ENCODE measurements at regions not wholly inside any gene's neighbourhood (a gene's known extent, or its start where the extent isn't known, plus 50 kb on each side); places are given as distances from the start of the nearest gene placed in this dataset.
"Not testable (repeated sequence)": the region's sequence is repeated elsewhere in the genome, so short reads cannot be mapped to it uniquely, and the experiment has no call there.

- no peak for DNase-seq (ENCODE audit: low read depth in 4 of 4, low spot score in 3 of 4)
These were observed 1254.8 kb upstream of the CHAC2 start for GRCh38 chr2:52512760-52513159.

- no peak for DNase-seq (ENCODE audit: low read depth in 4 of 4, low spot score in 3 of 4)
These were observed 1257.2 kb upstream of the CHAC2 start for GRCh38 chr2:52510432-52510831.

- DNase-seq (ENCODE audit: low read depth in 4 of 4, low spot score in 3 of 4), result no peak
These were observed 1265.1 kb upstream of the CHAC2 start for GRCh38 chr2:52502476-52502860.

GRCh38 chr2:52501715-52502475 is 1265.7 kb upstream of the CHAC2 start:
- no peak for DNase-seq (ENCODE audit: low read depth in 4 of 4, low spot score in 3 of 4)

GRCh38 chr2:52500561-52500960 is 1267.0 kb upstream of the CHAC2 start:
- no peak for DNase-seq (ENCODE audit: low read depth in 4 of 4, low spot score in 3 of 4)

GRCh38 chr2:52498077-52498750 is 1269.4 kb upstream of the CHAC2 start:
- DNase-seq (ENCODE audit: low read depth in 4 of 4, low spot score in 3 of 4), result no peak

- no peak for DNase-seq (ENCODE audit: low read depth in 4 of 4, low spot score in 3 of 4)
These were observed 1271.8 kb upstream of the CHAC2 start for GRCh38 chr2:52495816-52496215.

GRCh38 chr2:52477166-52477565 is 1290.4 kb upstream of the CHAC2 start:
- no peak for DNase-seq (ENCODE audit: low read depth in 4 of 4, low spot score in 3 of 4)

GRCh38 chr2:52475590-52475989 is 1292.0 kb upstream of the CHAC2 start:
- DNase-seq (ENCODE audit: low read depth in 4 of 4, low spot score in 3 of 4), result no peak

GRCh38 chr2:52474091-52474490 is 1293.5 kb upstream of the CHAC2 start:
- DNase-seq (ENCODE audit: low read depth in 4 of 4, low spot score in 3 of 4), result no peak

GRCh38 chr2:52473526-52473925 is 1294.1 kb upstream of the CHAC2 start:
- no peak for DNase-seq (ENCODE audit: low read depth in 4 of 4, low spot score in 3 of 4)

GRCh38 chr2:52470457-52470856 is 1297.1 kb upstream of the CHAC2 start:
- DNase-seq (ENCODE audit: low read depth in 4 of 4, low spot score in 3 of 4), result not testable (repeated sequence)

GRCh38 chr2:52467189-52467588 is 1300.4 kb upstream of the CHAC2 start:
- DNase-seq (ENCODE audit: low read depth in 4 of 4, low spot score in 3 of 4), result no peak

- DNase-seq (ENCODE audit: low read depth in 4 of 4, low spot score in 3 of 4), result no peak
These were observed 1302.3 kb upstream of the CHAC2 start for GRCh38 chr2:52465287-52465686.

- no peak for DNase-seq (ENCODE audit: low read depth in 4 of 4, low spot score in 3 of 4)
These were observed 1304.1 kb upstream of the CHAC2 start for GRCh38 chr2:52463457-52463856.

- no peak for DNase-seq (ENCODE audit: low read depth in 4 of 4, low spot score in 3 of 4)
These were observed 1310.8 kb upstream of the CHAC2 start for GRCh38 chr2:52456561-52457377.

- DNase-seq (ENCODE audit: low read depth in 4 of 4, low spot score in 3 of 4), result no peak
These were observed 1312.6 kb upstream of the CHAC2 start for GRCh38 chr2:52454962-52455361.

GRCh38 chr2:52452201-52452600 is 1315.4 kb upstream of the CHAC2 start:
- no peak for DNase-seq (ENCODE audit: low read depth in 4 of 4, low spot score in 3 of 4)

- DNase-seq (ENCODE audit: low read depth in 4 of 4, low spot score in 3 of 4), result no peak
These were observed 1321.9 kb upstream of the CHAC2 start for GRCh38 chr2:52445686-52446085.

- DNase-seq (ENCODE audit: low read depth in 4 of 4, low spot score in 3 of 4), result no peak
These were observed 1336.2 kb upstream of the CHAC2 start for GRCh38 chr2:52431352-52431760.

- DNase-seq (ENCODE audit: low read depth in 4 of 4, low spot score in 3 of 4), result no peak
These were observed 1337.9 kb upstream of the CHAC2 start for GRCh38 chr2:52429740-52430139.

GRCh38 chr2:52429171-52429570 is 1338.4 kb upstream of the CHAC2 start:
- DNase-seq (ENCODE audit: low read depth in 4 of 4, low spot score in 3 of 4), result no peak
